ENCODE measurements at regions not wholly inside any gene's neighbourhood (a gene's known extent, or its start where the extent isn't known, plus 50 kb on each side); places are given as distances from the start of the nearest gene placed in this dataset.

GRCh38 chr7:115709664-115710063, 320.9 kb downstream of the TFEC start:
- no peak overlapping the region for H3K9ac ChIP-seq (ENCODE audit: insufficient read depth in 1 of 2, low read depth in 2 of 2, low read length in 2 of 2)
- H3K9me3 ChIP-seq (replicated peaks; ENCODE audit: control insufficient read depth, insufficient read depth, low read depth, low read length), result no peaks in the 10 kb centered on the region
- ATAC-seq, result no peak
- H3K27me3 ChIP-seq (ENCODE audit: control insufficient read depth in 2 of 2, insufficient read depth in 2 of 2, low read length in 2 of 2), result no peaks in the 10 kb centered on the region
- in situ Hi-C loops (cut with MboI) (no loop called here), intact Hi-C loops (cut with micrococcal nuclease) (no loop called here)
- H3K9me1 ChIP-seq (ENCODE audit: control insufficient read depth, insufficient read depth, low read length), result no peaks in the 10 kb centered on the region
- no peak overlapping the region for H3K27ac ChIP-seq (ENCODE audit: extremely low read depth, low read depth, low read length)
- no peak for DNase-seq (ENCODE audit: extremely low read depth in 1 of 4, low spot score in 3 of 4)
- CTCF ChIA-PET (ENCODE audit: low intra/inter-chr PET ratio), result no interaction called here
- POLR2A ChIA-PET, result no interaction called here
- no peak for FAIRE-seq
- no peak overlapping the region for H3K4me3 ChIP-seq
- H3K36me3 ChIP-seq (ENCODE audit: control insufficient read depth, insufficient read depth, low read length), result no peaks in the 10 kb centered on the region
- TF ChIP-seq ZNF253 (CRISPR knock-in tag; conservative IDR thresholded peaks at IDR 0.05) (no peak), FOXM1 (IDR thresholded peaks at IDR 0.05; ENCODE audit: low read depth) (no peak), FOXM1 (CRISPR knock-in tag; IDR thresholded peaks at IDR 0.05; ENCODE audit: low read depth) (no peak), RBM15 (IDR thresholded peaks at IDR 0.05; ENCODE audit: insufficient read depth, low read length) (no peak), PYGO2 (tag; IDR thresholded peaks at IDR 0.05) (no peak), HMGXB4 (CRISPR knock-in tag; IDR thresholded peaks at IDR 0.05) (no peak)
- BruUV-seq (replicated peaks), result no TSS peak
- no peaks in the 10 kb centered on the region for H3K4me1 ChIP-seq (replicated peaks in 1 of 2; ENCODE audit: control insufficient read depth in 2 of 2, insufficient read depth in 2 of 2, low read length in 2 of 2)
- H2AFZ ChIP-seq (ENCODE audit: low read depth, low read length), result no peak overlapping the region
- H4K20me1 ChIP-seq (replicated peaks; ENCODE audit: control insufficient read depth, insufficient read depth, low read length), result no peaks in the 10 kb centered on the region
- WGBS (ENCODE audit: insufficient coverage, low coverage, missing lambda C conversion rate), result 2% methylated on average over 6 of the region's 6 CpGs
- no peak overlapping the region for H3K4me2 ChIP-seq (ENCODE audit: insufficient read depth, low read length)
- H3K79me2 ChIP-seq (ENCODE audit: control insufficient read depth, insufficient read depth, low read length), result no peaks in the 10 kb centered on the region

GRCh38 chr7:115708013-115708341, 322.6 kb downstream of the TFEC start:
- FAIRE-seq, result no peak

More at GRCh38 chr7:115708013-115708341, 322.6 kb downstream of the TFEC start:
- DNase-seq (ENCODE audit: extremely low read depth in 1 of 4, low spot score in 3 of 4) (no peak), ATAC-seq (no peak)
- Histone ChIP-seq H3K27ac (ENCODE audit: extremely low read depth, low read depth, low read length) (no peak overlapping the region), H2AFZ (ENCODE audit: low read depth, low read length) (no peak overlapping the region), H3K27me3 (ENCODE audit: control insufficient read depth in 2 of 2, insufficient read depth in 2 of 2, low read length in 2 of 2) (no peaks in the 10 kb centered on the region), H3K9ac (ENCODE audit: insufficient read depth in 1 of 2, low read depth in 2 of 2, low read length in 2 of 2) (no peak overlapping the region), H3K4me1 (replicated peaks in 1 of 2; ENCODE audit: control insufficient read depth in 2 of 2, insufficient read depth in 2 of 2, low read length in 2 of 2) (no peaks in the 10 kb centered on the region), H3K4me3 (no peak overlapping the region), H3K79me2 (ENCODE audit: control insufficient read depth, insufficient read depth, low read length) (no peaks in the 10 kb centered on the region), H4K20me1 (replicated peaks; ENCODE audit: control insufficient read depth, insufficient read depth, low read length) (no peaks in the 10 kb centered on the region), H3K36me3 (ENCODE audit: control insufficient read depth, insufficient read depth, low read length) (no peaks in the 10 kb centered on the region), H3K4me2 (ENCODE audit: insufficient read depth, low read length) (no peak overlapping the region), H3K9me1 (ENCODE audit: control insufficient read depth, insufficient read depth, low read length) (no peaks in the 10 kb centered on the region), H3K9me3 (replicated peaks; ENCODE audit: control insufficient read depth, insufficient read depth, low read depth, low read length) (no peaks in the 10 kb centered on the region)
- intact Hi-C loops (cut with micrococcal nuclease), result no loop called here
- WGBS (ENCODE audit: insufficient coverage, low coverage, missing lambda C conversion rate), result 2% methylated on average over 4 of the region's 4 CpGs
- no peak for TF ChIP-seq HNRNPLL (IDR thresholded peaks at IDR 0.05; ENCODE audit: low read depth, low read length, poor library complexity, severe bottlenecking)
- no peak for TF ChIP-seq RBM25 (IDR thresholded peaks at IDR 0.05; ENCODE audit: low read depth, low read length, severe bottlenecking)
- TF ChIP-seq UBTF (IDR thresholded peaks at IDR 0.05; ENCODE audit: borderline replicate concordance in 1 of 2, low read depth in 2 of 2, low read length in 2 of 2), result no peak
- ChIA-PET POLR2A (no interaction called here), CTCF (ENCODE audit: low intra/inter-chr PET ratio) (no interaction called here)
- BruUV-seq (replicated peaks), result no TSS peak
- in situ Hi-C loops (cut with MboI), result no loop called here
